Heart left ventricle (tissue), 13 donors: ENCODE measurements at regions not wholly inside any gene's neighbourhood (a gene's known extent, or its start where the extent isn't known, plus 50 kb on each side); places are given as distances from the start of the nearest gene placed in this dataset.

Experiments
- CTCF ChIP-seq, 12 donors: fragments of 200-600 bp; sonication (generic) in 4 of 12; IDR thresholded peaks; one replicate each; pipeline versions ENCODE4 v1.5.0 to v1.8.0; 2018 to 2022; ENCODE audit warnings: antibody characterized with exemption in 12 of 12, mild to moderate bottlenecking in 5 of 12
- POLR2A ChIP-seq, 2 donors: fragments of 450-650 bp; IDR thresholded peaks; one replicate each; pipeline ENCODE4 v1.6.1; 2017; ENCODE audit warnings: antibody characterized with exemption in 2 of 2, mild to moderate bottlenecking in 2 of 2, moderate library complexity in 2 of 2
- donor health status: ischemic (EF 13 %, LVEDD 7.1; RV severe dilation, severe dysfunction).
- donor health status: DM: no; HTN: yes; CAD: no.
- donor health status: DM: no; HTN: no; CAD: no.
- donor health status: ischemic (EF 25% LVEDD 6.9; RV normal size, moderate dysfunction).
- donor health status: ischemic (EF 25% LVEDD 5.7; RV mildly dilated, moderate dysfunction).
- donor health status: ischemic (EF 35%, LVEDD 5.7; RV mildly dilated, moderate dysfunction).
- donor health status: nonischemic (EF 11% LVEDD 7.7; RV severe dilation, severe dysfunction).
- donor health status: DM: yes; HTN: yes; CAD: no.
- donor health status: PGD.
- donor health status: ischemic (EF 29% LVEDD 5.4; RV normal size, mild dysfunction).
- donor health status: nonischemic (EF 23%, LVEDD 6.1; RV moderate dilation, normal function).

DNA sequence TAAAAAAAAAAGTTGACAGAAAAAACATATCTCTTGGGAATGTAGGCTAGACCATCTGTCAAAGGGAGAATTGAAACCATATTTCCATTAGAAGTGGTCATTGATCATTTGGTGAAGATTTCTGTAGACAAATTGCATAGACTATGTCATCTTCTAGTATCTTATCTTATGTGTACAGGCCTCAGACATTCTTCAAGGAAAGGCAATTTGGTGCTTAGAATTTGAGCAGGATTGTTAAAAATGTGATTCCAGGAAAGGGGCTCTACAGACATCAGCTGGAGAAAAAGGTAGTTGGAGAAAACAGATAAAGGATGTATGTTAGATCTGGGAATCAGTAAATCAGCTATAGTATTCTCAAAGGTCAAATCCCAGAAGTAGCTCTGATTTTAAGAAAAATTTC lies 627.1 kb downstream of the TMTC2 start:
- TF ChIP-seq POLR2A (IDR thresholded peaks at IDR 0.05) (no peak), CTCF (IDR thresholded peaks at IDR 0.05) (no peak)
